ENCODE measurements at regions not wholly inside any gene's neighbourhood (a gene's known extent, or its start where the extent isn't known, plus 50 kb on each side); places are given as distances from the start of the nearest gene placed in this dataset.
"Not testable (repeated sequence)": the region's sequence is repeated elsewhere in the genome, so short reads cannot be mapped to it uniquely, and the experiment has no call there.

DNA sequence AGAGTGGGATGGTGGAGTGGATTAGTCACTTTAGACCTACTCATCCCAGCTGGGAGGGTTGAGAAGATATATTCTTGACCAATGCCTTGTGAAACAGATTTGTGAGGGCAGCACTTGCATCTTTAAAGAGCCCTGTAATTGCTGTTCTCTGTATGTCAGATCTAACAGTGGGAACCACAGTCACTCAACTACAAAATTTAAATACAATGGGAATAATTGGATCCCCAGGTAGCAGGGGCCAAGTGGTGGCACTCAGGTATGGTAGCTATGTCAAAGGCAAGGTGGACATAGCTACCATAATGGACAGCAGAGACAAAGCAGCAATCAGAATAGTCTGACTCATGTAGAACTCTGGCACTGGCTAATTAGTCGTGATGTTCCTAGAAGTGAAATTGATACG lies 559.6 kb downstream of the PTPRU start:
- TF ChIP-seq, protein P1, sequence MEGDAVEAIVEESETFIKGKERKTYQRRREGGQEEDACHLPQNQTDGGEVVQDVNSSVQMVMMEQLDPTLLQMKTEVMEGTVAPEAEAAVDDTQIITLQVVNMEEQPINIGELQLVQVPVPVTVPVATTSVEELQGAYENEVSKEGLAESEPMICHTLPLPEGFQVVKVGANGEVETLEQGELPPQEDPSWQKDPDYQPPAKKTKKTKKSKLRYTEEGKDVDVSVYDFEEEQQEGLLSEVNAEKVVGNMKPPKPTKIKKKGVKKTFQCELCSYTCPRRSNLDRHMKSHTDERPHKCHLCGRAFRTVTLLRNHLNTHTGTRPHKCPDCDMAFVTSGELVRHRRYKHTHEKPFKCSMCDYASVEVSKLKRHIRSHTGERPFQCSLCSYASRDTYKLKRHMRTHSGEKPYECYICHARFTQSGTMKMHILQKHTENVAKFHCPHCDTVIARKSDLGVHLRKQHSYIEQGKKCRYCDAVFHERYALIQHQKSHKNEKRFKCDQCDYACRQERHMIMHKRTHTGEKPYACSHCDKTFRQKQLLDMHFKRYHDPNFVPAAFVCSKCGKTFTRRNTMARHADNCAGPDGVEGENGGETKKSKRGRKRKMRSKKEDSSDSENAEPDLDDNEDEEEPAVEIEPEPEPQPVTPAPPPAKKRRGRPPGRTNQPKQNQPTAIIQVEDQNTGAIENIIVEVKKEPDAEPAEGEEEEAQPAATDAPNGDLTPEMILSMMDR (IDR thresholded peaks at IDR 0.05; ENCODE audit: low read depth, low read length, missing input control): not testable (repeated sequence)
- TF ChIP-seq, protein P2, sequence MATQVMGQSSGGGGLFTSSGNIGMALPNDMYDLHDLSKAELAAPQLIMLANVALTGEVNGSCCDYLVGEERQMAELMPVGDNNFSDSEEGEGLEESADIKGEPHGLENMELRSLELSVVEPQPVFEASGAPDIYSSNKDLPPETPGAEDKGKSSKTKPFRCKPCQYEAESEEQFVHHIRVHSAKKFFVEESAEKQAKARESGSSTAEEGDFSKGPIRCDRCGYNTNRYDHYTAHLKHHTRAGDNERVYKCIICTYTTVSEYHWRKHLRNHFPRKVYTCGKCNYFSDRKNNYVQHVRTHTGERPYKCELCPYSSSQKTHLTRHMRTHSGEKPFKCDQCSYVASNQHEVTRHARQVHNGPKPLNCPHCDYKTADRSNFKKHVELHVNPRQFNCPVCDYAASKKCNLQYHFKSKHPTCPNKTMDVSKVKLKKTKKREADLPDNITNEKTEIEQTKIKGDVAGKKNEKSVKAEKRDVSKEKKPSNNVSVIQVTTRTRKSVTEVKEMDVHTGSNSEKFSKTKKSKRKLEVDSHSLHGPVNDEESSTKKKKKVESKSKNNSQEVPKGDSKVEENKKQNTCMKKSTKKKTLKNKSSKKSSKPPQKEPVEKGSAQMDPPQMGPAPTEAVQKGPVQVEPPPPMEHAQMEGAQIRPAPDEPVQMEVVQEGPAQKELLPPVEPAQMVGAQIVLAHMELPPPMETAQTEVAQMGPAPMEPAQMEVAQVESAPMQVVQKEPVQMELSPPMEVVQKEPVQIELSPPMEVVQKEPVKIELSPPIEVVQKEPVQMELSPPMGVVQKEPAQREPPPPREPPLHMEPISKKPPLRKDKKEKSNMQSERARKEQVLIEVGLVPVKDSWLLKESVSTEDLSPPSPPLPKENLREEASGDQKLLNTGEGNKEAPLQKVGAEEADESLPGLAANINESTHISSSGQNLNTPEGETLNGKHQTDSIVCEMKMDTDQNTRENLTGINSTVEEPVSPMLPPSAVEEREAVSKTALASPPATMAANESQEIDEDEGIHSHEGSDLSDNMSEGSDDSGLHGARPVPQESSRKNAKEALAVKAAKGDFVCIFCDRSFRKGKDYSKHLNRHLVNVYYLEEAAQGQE (IDR thresholded peaks at IDR 0.05): not testable (repeated sequence)
- not testable (repeated sequence) for TF ChIP-seq TAF1 (conservative IDR thresholded peaks at IDR 0.05); YY1 (IDR thresholded peaks at IDR 0.05); SP1 (IDR thresholded peaks at IDR 0.05); HNF4A (conservative IDR thresholded peaks at IDR 0.05); GABPA (IDR thresholded peaks at IDR 0.05 in 1 of 2, conservative IDR thresholded peaks at IDR 0.05 in 1 of 2); FOXA1 (IDR thresholded peaks at IDR 0.05); EGR1 (IDR thresholded peaks at IDR 0.05; ENCODE audit: low read depth in 2 of 2); JUND (IDR thresholded peaks at IDR 0.05)
- TF ChIP-seq, protein P3, sequence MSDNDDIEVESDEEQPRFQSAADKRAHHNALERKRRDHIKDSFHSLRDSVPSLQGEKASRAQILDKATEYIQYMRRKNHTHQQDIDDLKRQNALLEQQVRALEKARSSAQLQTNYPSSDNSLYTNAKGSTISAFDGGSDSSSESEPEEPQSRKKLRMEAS (IDR thresholded peaks at IDR 0.05): not testable (repeated sequence)
